LNCaP clone FGC (cell line): ENCODE measurements at regions not wholly inside any gene's neighbourhood (a gene's known extent, or its start where the extent isn't known, plus 50 kb on each side); places are given as distances from the start of the nearest gene placed in this dataset.

Experiments
- DNase-seq: peaks from one replicate; pipeline ENCODE4 v3.0.0-alpha.2; 2011; ENCODE audit warnings: low read depth
- H3K4me3 ChIP-seq: 2 replicates; pipeline ENCODE4 v1.5.1; 2011; ENCODE audit warnings: mild to moderate bottlenecking, low read depth, low read length, control low read depth
- CTCF ChIP-seq: IDR thresholded peaks from 2 replicates; pipeline ENCODE4 v1.5.1; 2012; ENCODE audit warnings: mild to moderate bottlenecking; ENCODE audit not compliant: control insufficient read depth, insufficient read depth; ENCODE audit errors: extremely low read depth

- no peak for TF ChIP-seq CTCF
- DNase-seq: no peak
- no peak overlapping the region for H3K4me3 ChIP-seq
Observed at GRCh38 chr10:10207538-10207937, 810.1 kb upstream of the CELF2 start.

GRCh38 chr10:10208196-10208595, 809.5 kb upstream of the CELF2 start:
- no peak for TF ChIP-seq CTCF

GRCh38 chr10:10209167-10209566, 808.5 kb upstream of the CELF2 start:
- no peak overlapping the region for H3K4me3 ChIP-seq
- no peak for TF ChIP-seq CTCF
- DNase-seq: no peak

More at GRCh38 chr10:10208196-10208595, 809.5 kb upstream of the CELF2 start:
- no peak for DNase-seq
- no peak overlapping the region for H3K4me3 ChIP-seq

- no peak overlapping the region for H3K4me3 ChIP-seq
- DNase-seq: no peak
- TF ChIP-seq CTCF: no peak
Observed at GRCh38 chr10:10211409-10211808, 806.3 kb upstream of the CELF2 start.

GRCh38 chr10:10213237-10213636, 804.4 kb upstream of the CELF2 start:
- H3K4me3 ChIP-seq: no peak overlapping the region
- no peak for DNase-seq
- no peak for TF ChIP-seq CTCF

GRCh38 chr10:10222304-10222841, 795.3 kb upstream of the CELF2 start:
- TF ChIP-seq CTCF: no peak
- H3K4me3 ChIP-seq: no peak overlapping the region
- no peak for DNase-seq

GRCh38 chr10:10223131-10223530, 794.5 kb upstream of the CELF2 start:
- no peak overlapping the region for H3K4me3 ChIP-seq
- DNase-seq: no peak
- TF ChIP-seq CTCF: no peak
